ENCODE measurements at regions not wholly inside any gene's neighbourhood (a gene's known extent, or its start where the extent isn't known, plus 50 kb on each side); places are given as distances from the start of the nearest gene placed in this dataset.

DNA sequence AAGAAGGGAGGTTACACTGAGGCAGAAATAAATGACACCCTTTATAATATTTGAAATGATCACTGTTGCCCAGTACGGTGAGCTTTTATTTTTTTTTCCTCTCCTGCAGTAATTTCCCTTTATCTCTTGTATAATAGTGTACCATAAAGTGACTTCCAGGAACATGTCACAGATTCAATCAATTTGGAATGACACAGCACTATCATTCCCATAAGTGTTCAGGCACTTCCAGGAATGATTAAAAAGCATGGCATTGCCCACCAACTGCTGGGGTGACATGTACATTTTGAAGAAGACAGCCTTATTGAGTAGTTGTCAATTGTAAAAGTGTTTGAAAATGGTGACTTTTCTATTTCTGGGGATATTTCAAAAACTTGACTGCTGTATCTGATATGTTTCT, 1700.9 kb upstream of the NUDT12 start:
- TF ChIP-seq EP300 (IDR thresholded peaks at IDR 0.05; ENCODE audit: borderline replicate concordance) = no peak
- TF ChIP-seq FOXM1 (IDR thresholded peaks at IDR 0.05; ENCODE audit: borderline replicate concordance, low read depth) = no peak
- TF ChIP-seq YY1 (IDR thresholded peaks at IDR 0.05; ENCODE audit: low read depth) = no peak
- TF ChIP-seq EGR1 (IDR thresholded peaks at IDR 0.05) = no peak
- no peak for TF ChIP-seq ZBTB7A (IDR thresholded peaks at IDR 0.05; ENCODE audit: low read depth)
- TF ChIP-seq TCF12 (IDR thresholded peaks at IDR 0.05; ENCODE audit: low read depth) = no peak
- no peak for TF ChIP-seq CREB1 (IDR thresholded peaks at IDR 0.05; ENCODE audit: low read depth)
- no peak for TF ChIP-seq TAF1 (IDR thresholded peaks at IDR 0.05; ENCODE audit: low read depth)
- TF ChIP-seq, protein P1, sequence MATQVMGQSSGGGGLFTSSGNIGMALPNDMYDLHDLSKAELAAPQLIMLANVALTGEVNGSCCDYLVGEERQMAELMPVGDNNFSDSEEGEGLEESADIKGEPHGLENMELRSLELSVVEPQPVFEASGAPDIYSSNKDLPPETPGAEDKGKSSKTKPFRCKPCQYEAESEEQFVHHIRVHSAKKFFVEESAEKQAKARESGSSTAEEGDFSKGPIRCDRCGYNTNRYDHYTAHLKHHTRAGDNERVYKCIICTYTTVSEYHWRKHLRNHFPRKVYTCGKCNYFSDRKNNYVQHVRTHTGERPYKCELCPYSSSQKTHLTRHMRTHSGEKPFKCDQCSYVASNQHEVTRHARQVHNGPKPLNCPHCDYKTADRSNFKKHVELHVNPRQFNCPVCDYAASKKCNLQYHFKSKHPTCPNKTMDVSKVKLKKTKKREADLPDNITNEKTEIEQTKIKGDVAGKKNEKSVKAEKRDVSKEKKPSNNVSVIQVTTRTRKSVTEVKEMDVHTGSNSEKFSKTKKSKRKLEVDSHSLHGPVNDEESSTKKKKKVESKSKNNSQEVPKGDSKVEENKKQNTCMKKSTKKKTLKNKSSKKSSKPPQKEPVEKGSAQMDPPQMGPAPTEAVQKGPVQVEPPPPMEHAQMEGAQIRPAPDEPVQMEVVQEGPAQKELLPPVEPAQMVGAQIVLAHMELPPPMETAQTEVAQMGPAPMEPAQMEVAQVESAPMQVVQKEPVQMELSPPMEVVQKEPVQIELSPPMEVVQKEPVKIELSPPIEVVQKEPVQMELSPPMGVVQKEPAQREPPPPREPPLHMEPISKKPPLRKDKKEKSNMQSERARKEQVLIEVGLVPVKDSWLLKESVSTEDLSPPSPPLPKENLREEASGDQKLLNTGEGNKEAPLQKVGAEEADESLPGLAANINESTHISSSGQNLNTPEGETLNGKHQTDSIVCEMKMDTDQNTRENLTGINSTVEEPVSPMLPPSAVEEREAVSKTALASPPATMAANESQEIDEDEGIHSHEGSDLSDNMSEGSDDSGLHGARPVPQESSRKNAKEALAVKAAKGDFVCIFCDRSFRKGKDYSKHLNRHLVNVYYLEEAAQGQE (IDR thresholded peaks at IDR 0.05; ENCODE audit: low read depth) = no peak
- no peak for TF ChIP-seq CEBPB (IDR thresholded peaks at IDR 0.05)
- TF ChIP-seq, protein P2, sequence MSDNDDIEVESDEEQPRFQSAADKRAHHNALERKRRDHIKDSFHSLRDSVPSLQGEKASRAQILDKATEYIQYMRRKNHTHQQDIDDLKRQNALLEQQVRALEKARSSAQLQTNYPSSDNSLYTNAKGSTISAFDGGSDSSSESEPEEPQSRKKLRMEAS (IDR thresholded peaks at IDR 0.05) = no peak
- no peak for TF ChIP-seq TEAD4 (IDR thresholded peaks at IDR 0.05)
- no peak for TF ChIP-seq NFIC (IDR thresholded peaks at IDR 0.05)
